ENCODE measurements at regions not wholly inside any gene's neighbourhood (a gene's known extent, or its start where the extent isn't known, plus 50 kb on each side); places are given as distances from the start of the nearest gene placed in this dataset.
A peak's percentile ranks its signal among the peaks of the same experiment; 100 is the strongest.
"Not testable (repeated sequence)": the region's sequence is repeated elsewhere in the genome, so short reads cannot be mapped to it uniquely, and the experiment has no call there.

DNA sequence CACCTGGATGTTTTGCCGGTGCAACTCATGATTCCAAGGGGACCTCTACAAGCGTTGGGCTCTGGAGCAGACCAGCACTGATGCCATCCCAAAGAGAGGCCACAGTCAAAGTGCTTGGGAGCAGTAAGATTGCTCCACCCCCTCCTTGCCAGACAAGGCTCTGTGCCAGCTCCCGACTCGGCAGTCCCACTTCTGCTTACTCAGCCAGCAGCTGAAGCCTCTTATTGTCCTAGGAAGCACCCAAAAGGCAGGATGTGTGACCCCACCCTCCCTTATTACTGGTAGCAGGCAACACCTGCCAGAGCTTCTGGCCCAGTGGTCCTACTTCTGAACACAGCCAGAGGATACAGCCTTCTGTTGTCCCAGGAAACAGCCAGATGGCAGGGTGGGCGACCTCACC is 614.2 kb downstream of the TENT5A start:
- peak; percentile 58 for DNase-seq (ENCODE audit: low read depth)

GRCh38 chr6:81130969-81131368 is 621.5 kb downstream of the TENT5A start:
- no peak for DNase-seq (ENCODE audit: low read depth)

DNA sequence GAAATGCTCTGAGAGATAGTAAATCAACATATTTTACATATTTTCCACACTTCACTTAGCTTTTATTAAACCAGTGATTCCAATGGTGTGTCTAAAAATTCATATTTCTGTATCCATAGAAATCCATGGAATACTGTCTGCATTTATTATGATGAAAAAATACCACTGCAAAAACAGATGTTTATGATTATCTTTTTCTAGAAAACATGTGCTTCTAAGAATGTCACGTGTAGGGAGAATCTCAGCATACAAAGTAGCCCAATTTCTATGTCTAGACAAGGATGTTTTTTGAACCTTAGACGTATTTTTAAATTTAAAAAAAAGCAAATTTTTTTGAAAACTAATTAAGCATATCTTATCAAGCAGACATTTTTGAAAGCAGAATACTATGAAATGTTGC is 622.4 kb downstream of the TENT5A start:
- no peak for DNase-seq (ENCODE audit: low read depth)

- no peak for DNase-seq (ENCODE audit: low read depth)
Measured at GRCh38 chr6:81128671-81129070, 623.8 kb downstream of the TENT5A start.

DNA sequence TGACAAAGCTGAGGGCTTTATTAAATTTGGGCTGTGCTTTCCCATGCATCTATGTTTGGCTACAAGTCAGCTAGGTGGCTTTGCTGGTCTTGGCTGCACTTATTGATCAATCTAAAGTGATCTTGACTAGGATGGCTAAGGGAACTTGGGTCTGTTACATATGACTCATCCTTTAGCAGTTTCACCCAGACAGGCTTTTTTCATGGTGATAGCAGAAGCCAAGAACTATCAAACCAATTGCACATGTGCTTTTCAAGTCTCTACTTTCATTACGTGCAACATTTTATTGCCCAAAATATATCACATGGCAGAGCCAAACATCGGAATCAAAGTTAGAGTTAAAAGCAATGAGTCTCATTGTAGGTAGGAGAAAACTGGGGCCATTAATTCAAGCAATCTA is 626.3 kb downstream of the TENT5A start:
- no peak for DNase-seq (ENCODE audit: low read depth)

GRCh38 chr6:81120280-81120679 is 632.2 kb downstream of the TENT5A start:
- no peak for DNase-seq (ENCODE audit: low read depth)

- DNase-seq (ENCODE audit: low read depth): no peak
Measured at GRCh38 chr6:81105998-81106397, 646.5 kb downstream of the TENT5A start.

DNA sequence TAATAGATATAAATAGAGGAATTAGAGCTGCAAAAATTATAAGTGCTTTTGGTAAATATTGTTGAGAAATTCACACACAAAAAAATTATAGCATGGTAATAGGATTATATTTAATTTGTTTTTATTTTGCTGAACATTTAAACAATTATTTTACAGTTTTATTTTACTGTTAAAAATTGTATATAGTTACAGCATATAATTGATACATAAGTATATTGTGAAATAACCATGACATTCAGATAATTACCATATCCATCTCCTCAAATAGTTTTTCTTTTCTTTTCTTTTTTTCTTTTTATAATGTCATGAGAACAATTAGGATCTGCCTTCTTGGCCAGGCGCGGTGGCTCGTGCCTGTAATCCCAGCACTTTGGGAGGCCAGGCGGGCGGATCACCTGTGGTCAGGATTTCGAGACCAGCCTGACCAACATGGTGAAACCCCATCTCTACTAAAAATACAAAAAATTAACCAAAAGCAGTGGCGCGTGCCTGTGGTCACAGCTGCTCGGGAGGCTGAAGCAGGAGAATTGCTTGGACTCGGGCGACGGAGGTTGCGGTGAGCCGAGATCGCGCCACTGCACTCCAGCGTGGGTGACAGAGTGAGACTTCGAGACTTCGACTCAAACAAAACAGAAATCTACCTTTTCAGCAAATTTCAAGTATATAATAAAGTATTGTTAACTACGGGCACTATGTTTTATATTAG is 654.2 kb downstream of the TENT5A start:
- DNase-seq (ENCODE audit: low read depth): no peak

DNA sequence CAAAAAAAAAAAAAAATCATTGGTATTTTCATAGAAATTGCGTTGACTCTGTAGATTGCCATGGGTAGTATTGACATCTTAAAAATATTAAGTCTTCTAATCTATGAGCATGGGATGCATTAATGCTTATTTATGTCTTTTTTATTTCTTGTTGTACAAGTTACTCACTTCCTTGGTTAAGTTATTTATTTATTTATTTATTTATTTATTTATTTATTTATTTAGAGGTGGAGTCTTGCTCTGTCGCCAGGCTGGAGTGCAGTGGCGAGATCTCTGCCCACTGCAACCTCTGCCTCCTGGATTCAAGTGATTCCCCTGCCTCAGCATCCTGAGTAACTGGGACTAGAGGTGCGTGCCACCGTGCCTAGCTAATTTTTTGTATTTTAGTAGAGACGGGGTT is 656.0 kb downstream of the TENT5A start:
- DNase-seq (ENCODE audit: low read depth): not testable (repeated sequence)

DNA sequence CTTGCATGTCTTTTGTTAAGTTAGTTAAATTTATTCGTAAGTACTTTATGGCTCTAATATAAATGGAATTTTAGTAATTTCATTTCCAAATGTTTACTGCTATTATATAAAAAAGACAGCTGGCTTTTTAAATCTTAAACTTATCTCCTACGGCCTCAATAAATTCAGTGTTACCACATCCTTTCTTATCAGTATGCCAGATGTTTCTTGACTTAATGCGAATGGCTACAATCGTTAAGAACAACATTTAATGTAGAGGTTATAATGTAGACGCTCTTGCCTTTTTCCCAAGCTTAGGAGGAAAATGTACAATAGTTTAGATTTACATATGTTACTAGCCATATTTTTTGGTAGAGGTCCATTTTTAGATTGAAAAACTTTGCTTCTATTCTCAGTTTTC is 659.4 kb downstream of the TENT5A start:
- DNase-seq (ENCODE audit: low read depth): no peak

- no peak for DNase-seq (ENCODE audit: low read depth)
Measured at GRCh38 chr6:81088145-81088544, 664.3 kb downstream of the TENT5A start.

DNA sequence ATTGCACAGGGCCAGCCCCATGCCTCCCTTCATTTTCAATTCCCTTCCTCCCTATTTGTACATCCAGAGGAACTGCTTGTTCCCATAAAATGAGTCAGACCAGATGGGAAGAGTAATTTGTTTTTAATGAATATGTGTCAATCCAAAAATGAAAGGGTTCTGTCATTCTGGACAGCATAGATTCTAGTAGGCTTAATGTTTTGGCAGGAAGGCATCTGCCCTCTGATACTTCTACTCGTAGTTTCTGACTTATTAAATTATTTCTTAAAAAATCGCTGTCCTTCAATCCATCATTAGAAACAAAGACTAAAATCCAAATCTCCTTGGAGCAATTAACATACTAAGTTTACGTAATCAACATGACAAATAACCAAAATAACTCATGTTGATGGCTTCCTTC is 665.5 kb downstream of the TENT5A start:
- DNase-seq (ENCODE audit: low read depth): no peak

- DNase-seq (ENCODE audit: low read depth): no peak
Measured at GRCh38 chr6:81085431-81085790, 667.1 kb downstream of the TENT5A start.

- no peak for DNase-seq (ENCODE audit: low read depth)
Measured at GRCh38 chr6:81084776-81085430, 667.6 kb downstream of the TENT5A start.

GRCh38 chr6:81075974-81076373 is 676.5 kb downstream of the TENT5A start:
- peak; percentile 15 for DNase-seq (ENCODE audit: low read depth)

GRCh38 chr6:81073318-81073717 is 679.2 kb downstream of the TENT5A start:
- no peak for DNase-seq (ENCODE audit: low read depth)

GRCh38 chr6:81071121-81071520 is 681.4 kb downstream of the TENT5A start:
- DNase-seq (ENCODE audit: low read depth): no peak

- no peak for DNase-seq (ENCODE audit: low read depth)
Measured at GRCh38 chr6:81067057-81067456, 685.4 kb downstream of the TENT5A start.

DNA sequence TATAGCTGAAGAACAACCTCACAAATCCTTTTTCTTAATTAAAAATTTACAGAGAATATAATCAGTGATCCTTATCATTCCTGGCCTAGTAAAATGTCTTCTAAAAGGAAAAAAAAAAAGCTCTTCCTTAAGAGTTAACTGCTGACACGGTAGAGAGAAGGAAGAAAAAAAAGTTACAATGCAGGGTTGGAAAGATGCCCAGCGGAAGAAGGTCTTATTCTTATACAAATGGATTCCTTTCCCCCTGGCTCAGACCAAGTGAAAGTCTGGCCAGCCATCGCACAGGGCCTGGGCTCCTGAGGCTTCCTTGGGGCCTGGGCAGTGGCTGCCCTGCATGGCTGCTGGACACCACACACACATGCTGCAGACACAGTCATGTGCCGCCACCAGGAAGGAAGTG is 688.6 kb downstream of the TENT5A start:
- DNase-seq (ENCODE audit: low read depth): no peak

GRCh38 chr6:81054036-81054435 is 698.4 kb downstream of the TENT5A start:
- DNase-seq (ENCODE audit: low read depth): no peak

- no peak for DNase-seq (ENCODE audit: low read depth)
Measured at GRCh38 chr6:81051952-81052351, 700.5 kb downstream of the TENT5A start.

- peak; percentile 1 for DNase-seq (ENCODE audit: low read depth)
Measured at GRCh38 chr6:81049425-81050042, 702.9 kb downstream of the TENT5A start.

DNA sequence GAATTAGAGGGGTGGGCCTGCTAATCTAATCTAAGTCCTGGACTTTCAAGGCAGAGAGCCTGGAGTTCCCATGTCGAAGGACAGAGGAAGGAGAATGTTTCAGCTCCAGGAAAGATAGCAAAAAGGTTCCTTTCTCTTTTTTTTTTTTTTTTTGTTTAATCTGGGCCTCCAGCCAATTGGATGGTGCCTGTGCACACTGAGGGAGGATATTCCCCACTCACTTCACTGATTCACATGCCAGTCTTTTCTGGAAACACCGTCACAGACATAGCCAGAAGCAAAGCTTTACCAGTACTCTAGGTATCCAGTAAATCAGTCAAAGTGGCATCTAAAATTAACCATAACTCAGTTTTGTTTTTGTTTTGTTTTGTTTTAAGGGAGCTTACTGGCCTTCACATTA is 721.1 kb downstream of the TENT5A start:
- peak; percentile 13 for DNase-seq (ENCODE audit: low read depth)
